ENCODE measurements at regions not wholly inside any gene's neighbourhood (a gene's known extent, or its start where the extent isn't known, plus 50 kb on each side); places are given as distances from the start of the nearest gene placed in this dataset.

- TF ChIP-seq POLR2A (IDR thresholded peaks at IDR 0.05; ENCODE audit: low read depth, low read length), result no peak
- TF ChIP-seq POLR2AphosphoS5 (IDR thresholded peaks at IDR 0.05; ENCODE audit: low read depth, low read length), result no peak
- no peak for TF ChIP-seq TAF1 (IDR thresholded peaks at IDR 0.05; ENCODE audit: borderline replicate concordance, low read depth, low read length)
Observed at GRCh38 chr1:55289614-55290013, 74.5 kb upstream of the USP24 start.
